AG10803 (cell line): ENCODE measurements at regions not wholly inside any gene's neighbourhood (a gene's known extent, or its start where the extent isn't known, plus 50 kb on each side); places are given as distances from the start of the nearest gene placed in this dataset.

Source experiments
- DNase-seq: peaks from one replicate; pipeline ENCODE4 v3.0.0; 2010; ENCODE audit warnings: low read depth
- H3K4me3 ChIP-seq: 2 replicates; pipeline ENCODE4 v1.5.1; 2011; ENCODE audit warnings: mild to moderate bottlenecking, low read length, control low read depth
- CTCF ChIP-seq: conservative IDR thresholded peaks from 2 replicates; pipeline ENCODE4 v1.5.1; 2011; ENCODE audit warnings: mild to moderate bottlenecking, low read length, control low read depth, inconsistent platforms

- DNase-seq: no peak
- H3K4me3 ChIP-seq: no peak overlapping the region
- TF ChIP-seq CTCF: no peak
These were observed 1026.4 kb downstream of the ROBO2 start for GRCh38 chr3:78066287-78066686.

- DNase-seq: no peak
- no peak overlapping the region for H3K4me3 ChIP-seq
- TF ChIP-seq CTCF: no peak
These were observed 1030.3 kb downstream of the ROBO2 start for GRCh38 chr3:78070188-78070587.

GRCh38 chr3:78076379-78076778 is 1036.5 kb downstream of the ROBO2 start:
- no peak for DNase-seq
- no peak overlapping the region for H3K4me3 ChIP-seq
- TF ChIP-seq CTCF: no peak

GRCh38 chr3:78077178-78077577 is 1037.3 kb downstream of the ROBO2 start:
- no peak overlapping the region for H3K4me3 ChIP-seq
- DNase-seq: no peak
- TF ChIP-seq CTCF: no peak

- TF ChIP-seq CTCF: no peak
These were observed 1037.9 kb downstream of the ROBO2 start for GRCh38 chr3:78077842-78078241.

GRCh38 chr3:78079514-78079913 is 1039.6 kb downstream of the ROBO2 start:
- no peak overlapping the region for H3K4me3 ChIP-seq
- DNase-seq: no peak
- TF ChIP-seq CTCF: no peak

More at GRCh38 chr3:78077842-78078241, 1037.9 kb downstream of the ROBO2 start:
- no peak for DNase-seq
- H3K4me3 ChIP-seq: no peak overlapping the region

- peak; percentile 6 for DNase-seq
- H3K4me3 ChIP-seq: no peak overlapping the region
- no peak for TF ChIP-seq CTCF
These were observed 1046.3 kb downstream of the ROBO2 start for GRCh38 chr3:78086150-78086549.
